HEK293T (cell line): ENCODE measurements at regions not wholly inside any gene's neighbourhood (a gene's known extent, or its start where the extent isn't known, plus 50 kb on each side); places are given as distances from the start of the nearest gene placed in this dataset.

ENCODE experiments used
- CTCF ChIA-PET: fragments of 350-600 bp; formaldehyde crosslinking; extraction: SDS; loops from one replicate; lab custom pipeline; 2021; ENCODE audit warnings: antibody characterized with exemption, inconsistent platforms; lab: Yijun Ruan, JAX
- POLR2A ChIA-PET: fragments of 350-600 bp; formaldehyde crosslinking; extraction: SDS; loops from one replicate; lab custom pipeline; 2020; ENCODE audit warnings: antibody characterized with exemption, inconsistent platforms; lab: Yijun Ruan, JAX
- DNase-seq: peaks from one replicate; pipeline ENCODE4 v3.0.0; 2012; ENCODE audit warnings: mixed read lengths; ENCODE audit errors: extremely low spot score
- ARNT ChIP-seq: fragments of 450-650 bp; IDR thresholded peaks from 2 replicates; pipeline ENCODE4 v1.6.1; 2017; ENCODE audit warnings: mild to moderate bottlenecking
- BHLHE40 ChIP-seq: fragments of 450-650 bp; IDR thresholded peaks from 2 replicates; pipeline ENCODE4 v1.6.1; 2016; ENCODE audit warnings: mild to moderate bottlenecking, moderate library complexity, borderline replicate concordance
- CTBP1 ChIP-seq: fragments of 450-650 bp; IDR thresholded peaks from 2 replicates; pipeline ENCODE4 v1.6.1; 2016; ENCODE audit warnings: borderline replicate concordance
- ELF4 ChIP-seq: fragments of 450-650 bp; IDR thresholded peaks from 2 replicates; pipeline ENCODE4 v1.6.1; 2017; ENCODE audit warnings: antibody characterized with exemption
- FOXA1 ChIP-seq: fragments of 450-650 bp; IDR thresholded peaks from 2 replicates; pipeline ENCODE4 v1.6.1; 2016; ENCODE audit warnings: mild to moderate bottlenecking
- FOXK2 ChIP-seq: fragments of 450-650 bp; IDR thresholded peaks from 2 replicates; pipeline ENCODE4 v1.6.1; 2016; ENCODE audit warnings: mild to moderate bottlenecking
- FOXM1 ChIP-seq: fragments of 450-650 bp; IDR thresholded peaks from 2 replicates; pipeline ENCODE4 v1.6.1; 2017; ENCODE audit warnings: mild to moderate bottlenecking, borderline replicate concordance
- HDGF ChIP-seq: fragments of 450-650 bp; IDR thresholded peaks from 2 replicates; pipeline ENCODE4 v1.6.1; 2017; ENCODE audit warnings: antibody characterized with exemption, borderline replicate concordance
- L3MBTL2 ChIP-seq: fragments of 450-650 bp; conservative IDR thresholded peaks from 2 replicates; pipeline ENCODE4 v1.6.1; 2016; ENCODE audit warnings: mild to moderate bottlenecking
- LEF1 ChIP-seq: fragments of 450-650 bp; IDR thresholded peaks from 2 replicates; pipeline ENCODE4 v1.6.1; 2017; ENCODE audit warnings: mild to moderate bottlenecking, borderline replicate concordance
- NFRKB ChIP-seq: fragments of 450-650 bp; IDR thresholded peaks from 2 replicates; pipeline ENCODE4 v1.6.1; 2016; ENCODE audit warnings: mild to moderate bottlenecking, moderate library complexity
- SP1 ChIP-seq: fragments of 450-650 bp; IDR thresholded peaks from 2 replicates; pipeline ENCODE4 v1.6.1; 2017
- SUZ12 ChIP-seq: fragments of 450-650 bp; IDR thresholded peaks from 2 replicates; pipeline ENCODE4 v1.6.1; 2016; ENCODE audit warnings: mild to moderate bottlenecking
- TARDBP ChIP-seq: fragments of 450-650 bp; IDR thresholded peaks from 2 replicates; pipeline ENCODE4 v1.6.1; 2016
- ZNF384 ChIP-seq: fragments of 450-650 bp; IDR thresholded peaks from 2 replicates; pipeline ENCODE4 v1.6.1; 2016
- TF ChIP-seq, protein P1 (sequence below): fragments of 450-650 bp; IDR thresholded peaks from 2 replicates; pipeline ENCODE4 v1.6.1; 2016

DNA sequence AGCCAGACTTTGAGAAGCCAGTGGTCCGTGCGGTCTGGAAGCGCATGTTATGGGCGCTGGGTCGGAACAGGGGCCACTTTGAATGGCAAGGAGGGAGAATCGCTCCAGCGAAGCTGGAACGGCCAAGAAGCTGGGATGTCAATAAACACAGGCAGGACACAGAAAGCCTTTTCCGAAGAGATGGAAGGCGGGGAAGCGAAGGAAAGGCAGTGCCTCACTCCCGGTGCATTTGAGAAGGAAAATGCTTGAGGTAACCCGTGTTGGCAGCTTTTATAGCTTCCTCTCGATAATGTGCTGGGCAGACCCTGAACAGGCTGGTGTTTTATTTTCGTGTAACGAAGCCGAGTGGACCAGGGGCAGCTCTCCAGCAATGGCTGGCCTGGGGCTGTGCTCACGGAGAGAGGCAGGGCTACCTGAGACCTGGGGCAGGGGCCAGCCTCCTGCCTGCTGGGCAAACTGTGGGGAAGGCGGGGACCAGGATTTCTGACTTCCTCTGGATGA is 84.2 kb upstream of the SPRY4 start:
- DNase-seq, result no peak
- TF ChIP-seq ZNF384, result no peak
- TF ChIP-seq TARDBP, result no peak
- no peak for TF ChIP-seq ARNT
- TF ChIP-seq FOXM1, result no peak
- TF ChIP-seq, protein P1, sequence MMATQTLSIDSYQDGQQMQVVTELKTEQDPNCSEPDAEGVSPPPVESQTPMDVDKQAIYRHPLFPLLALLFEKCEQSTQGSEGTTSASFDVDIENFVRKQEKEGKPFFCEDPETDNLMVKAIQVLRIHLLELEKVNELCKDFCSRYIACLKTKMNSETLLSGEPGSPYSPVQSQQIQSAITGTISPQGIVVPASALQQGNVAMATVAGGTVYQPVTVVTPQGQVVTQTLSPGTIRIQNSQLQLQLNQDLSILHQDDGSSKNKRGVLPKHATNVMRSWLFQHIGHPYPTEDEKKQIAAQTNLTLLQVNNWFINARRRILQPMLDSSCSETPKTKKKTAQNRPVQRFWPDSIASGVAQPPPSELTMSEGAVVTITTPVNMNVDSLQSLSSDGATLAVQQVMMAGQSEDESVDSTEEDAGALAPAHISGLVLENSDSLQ, result no peak
- no peak for TF ChIP-seq BHLHE40
- TF ChIP-seq NFRKB, result no peak
- TF ChIP-seq LEF1, result no peak
- TF ChIP-seq FOXK2, result no peak
- TF ChIP-seq SUZ12, result no peak
- no peak for TF ChIP-seq FOXA1
- no peak for TF ChIP-seq CTBP1
- no peak for TF ChIP-seq L3MBTL2
- TF ChIP-seq SP1, result no peak
- TF ChIP-seq HDGF, result no peak
- TF ChIP-seq ELF4, result no peak
- ChIA-PET CTCF (no interaction called here), POLR2A (no interaction called here)

DNA sequence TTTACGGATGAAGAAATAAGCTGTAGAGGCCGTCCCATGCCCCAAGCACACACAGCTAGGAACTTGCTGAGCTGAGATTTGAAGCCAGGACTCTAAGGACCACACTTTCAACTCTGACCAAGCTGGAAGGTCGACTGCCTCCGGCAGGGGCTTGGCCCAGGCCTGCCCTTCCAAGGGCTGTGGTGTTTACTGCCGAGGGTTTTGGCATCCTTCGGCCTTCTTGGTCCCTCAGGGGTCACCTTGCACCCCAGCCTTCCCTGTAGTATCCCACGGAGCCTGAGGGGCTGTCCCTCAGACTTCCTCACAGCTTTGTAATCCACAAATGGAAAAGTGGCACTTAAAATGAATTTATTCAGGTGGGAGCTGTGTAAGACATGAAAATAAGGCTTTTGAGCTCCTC is 83.7 kb upstream of the SPRY4 start:
- CTCF ChIA-PET, result no interaction called here

DNA sequence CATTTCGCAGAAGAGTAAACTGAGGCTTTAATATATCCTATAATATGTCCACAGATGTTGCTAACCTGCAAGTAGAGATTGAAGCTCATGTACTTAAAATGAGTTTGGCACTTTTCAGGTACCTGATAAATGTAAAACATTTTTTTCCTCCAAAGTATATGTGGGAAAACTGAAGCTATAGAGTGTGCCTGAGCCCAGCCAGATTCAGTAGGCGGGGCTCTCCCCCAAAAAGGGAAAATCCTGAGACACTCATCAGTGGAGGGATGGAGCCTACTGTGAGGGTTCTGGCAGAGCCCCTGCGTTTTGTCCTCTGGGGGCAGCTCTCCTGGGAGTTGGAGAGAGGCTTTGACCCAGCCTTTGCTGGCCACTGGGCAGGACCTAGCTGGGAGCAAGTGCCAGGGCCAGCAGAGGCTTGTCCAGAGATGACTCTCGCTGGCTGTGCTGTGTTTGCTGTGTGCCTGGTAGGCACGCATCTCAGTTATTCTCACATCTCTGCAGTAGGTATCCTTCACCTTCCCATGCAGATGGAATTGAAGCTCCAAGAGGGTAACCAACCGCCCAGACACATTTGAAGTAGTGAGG is 81.1 kb upstream of the SPRY4 start:
- CTCF ChIA-PET, result no interaction called here
- POLR2A ChIA-PET, result no interaction called here
- TF ChIP-seq CTBP1 (no peak), FOXA1 (no peak), ARNT (no peak), SUZ12 (no peak), BHLHE40 (no peak), L3MBTL2 (no peak), FOXK2 (no peak), ELF4 (no peak), LEF1 (no peak), NFRKB (no peak), TARDBP (no peak), HDGF (no peak), ZNF384 (no peak), SP1 (no peak), FOXM1 (no peak)
- TF ChIP-seq, protein P1, result no peak
- no peak for DNase-seq

More for the DNA sequence above, 83.7 kb upstream of the SPRY4 start:
- no peak for DNase-seq
- TF ChIP-seq TARDBP (no peak), SUZ12 (no peak), FOXM1 (no peak), NFRKB (no peak), HDGF (no peak), ZNF384 (no peak), BHLHE40 (no peak), SP1 (no peak), ARNT (no peak), L3MBTL2 (no peak)
- POLR2A ChIA-PET, result no interaction called here

- no peak for DNase-seq
- TF ChIP-seq, protein P1, result no peak
- no peak for TF ChIP-seq L3MBTL2
- no peak for TF ChIP-seq LEF1
- TF ChIP-seq ELF4, result no peak
- no peak for TF ChIP-seq BHLHE40
- no peak for TF ChIP-seq CTBP1
- no peak for TF ChIP-seq SP1
- no peak for TF ChIP-seq ARNT
- no peak for TF ChIP-seq TARDBP
- TF ChIP-seq NFRKB, result no peak
- TF ChIP-seq FOXK2, result no peak
- TF ChIP-seq HDGF, result no peak
- no peak for TF ChIP-seq FOXA1
- ChIA-PET POLR2A (no interaction called here), CTCF (interaction anchor here (0.5 to 0.6 kb wide), 2 partner anchors 9 to 647 kb away, joined by 3 read pairs; no protein-coding TSS in a partner anchor)
Observed at GRCh38 chr5:142405023-142405422, 80.2 kb upstream of the SPRY4 start.

DNA sequence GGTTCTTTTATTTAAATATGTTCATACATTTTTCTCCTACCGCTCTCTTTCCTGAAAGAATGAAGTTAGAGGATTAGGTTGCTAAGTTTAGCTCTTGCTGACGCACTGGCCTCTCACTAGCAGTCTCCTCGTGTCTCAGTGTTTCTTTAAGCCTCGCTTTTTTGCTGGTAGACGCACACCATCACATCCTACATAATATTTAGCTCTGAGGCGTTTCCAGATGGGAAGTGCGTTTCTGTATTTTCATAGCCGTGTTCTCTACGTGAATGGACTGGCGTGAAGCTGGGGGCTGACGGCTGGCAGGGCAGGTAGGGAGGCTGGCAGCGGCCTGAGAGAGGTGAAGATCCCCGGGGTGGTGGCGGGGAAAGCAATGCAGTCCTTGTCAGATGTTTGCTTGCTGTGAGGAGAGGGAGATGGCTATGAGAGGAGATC is 79.2 kb upstream of the SPRY4 start:
- POLR2A ChIA-PET, result no interaction called here
- CTCF ChIA-PET, result no interaction called here
- DNase-seq, result no peak
- TF ChIP-seq ARNT, result no peak
- TF ChIP-seq HDGF, result no peak
- TF ChIP-seq LEF1, result no peak
- TF ChIP-seq ZNF384, result no peak
- no peak for TF ChIP-seq SP1
- no peak for TF ChIP-seq SUZ12
- TF ChIP-seq ELF4, result no peak
- no peak for TF ChIP-seq CTBP1
- TF ChIP-seq FOXK2, result no peak
- TF ChIP-seq NFRKB, result no peak
- TF ChIP-seq FOXM1, result no peak
- TF ChIP-seq, protein P1, result no peak
- TF ChIP-seq FOXA1, result no peak
- no peak for TF ChIP-seq BHLHE40
- no peak for TF ChIP-seq L3MBTL2
- TF ChIP-seq TARDBP, result no peak
